HCT116 (cell line): ENCODE measurements at regions not wholly inside any gene's neighbourhood (a gene's known extent, or its start where the extent isn't known, plus 50 kb on each side); places are given as distances from the start of the nearest gene placed in this dataset.
A peak's percentile ranks its signal among the peaks of the same experiment; 100 is the strongest.

Experiments
- ATAC-seq: fragments of 200-7000 bp; cut with Tn5 transposase; 2 replicates; pipeline ENCODE4 v1.9.1; 2020; ENCODE audit warnings: mild to moderate bottlenecking, moderate library complexity
- BruUV-seq: library from RNA; stranded (reverse); fragments of 400-500 nt; replicated peaks from 2 replicates; lab custom pipeline; 2021; lab: Mats Ljungman, UMichigan
- CTCF ChIA-PET: fragments of 300-600 bp; sonication (Branson Sonifier 250); formaldehyde crosslinking; loops from one replicate; lab custom pipeline; 2021; ENCODE audit warnings: antibody characterized with exemption; lab: Charles Lee
- POLR2A ChIA-PET: fragments of 300-600, 350-600 bp; sonication (Branson Sonifier 250); formaldehyde crosslinking; loops from one replicate; lab custom pipeline; 2021; ENCODE audit warnings: antibody characterized with exemption; lab: Charles Lee
- RAD21 ChIA-PET, 2 experiments: fragments of 300-600 bp; sonication (Branson Sonifier 250); formaldehyde crosslinking; loops; one replicate each; lab custom pipeline; 2023; ENCODE audit warnings: low total read pairs in 2 of 2; ENCODE audit not compliant: uncharacterized antibody in 2 of 2, unreplicated experiment in 2 of 2, low non-redundant PET in 1 of 2; lab: Charles Lee
- DNase-seq: peaks from one replicate; pipeline ENCODE4 v3.0.0-alpha.2; 2010; ENCODE audit warnings: low read depth, low spot score
- H2AFZ ChIP-seq: fragments of 200-600 bp; shearing (Covaris generic), sonication (generic); 2 replicates; pipeline ENCODE4 v1.6.1; 2017; ENCODE audit warnings: low read depth, mixed run types, mixed read lengths, antibody characterized with exemption, low read length; ENCODE audit not compliant: poor library complexity, severe bottlenecking
- H3K27ac ChIP-seq: 2 replicates; pipeline ENCODE4 v1.5.1; 2012; ENCODE audit warnings: low read depth, low read length
- H3K27me3 ChIP-seq: fragments of 200-600 bp; sonication (generic); 2 replicates; pipeline ENCODE4 v1.6.1; 2016; ENCODE audit warnings: mixed run types, low read length, mixed read lengths; ENCODE audit not compliant: insufficient read depth
- H3K36me3 ChIP-seq, 2 experiments: fragments of 200-500 bp in 1 of 2; fragments of 200-600 bp in 1 of 2; sonication (Bioruptor generic) in 1 of 2; sonication (generic) in 1 of 2; 2 replicates each; pipeline versions ENCODE4 v1.5.1 to v1.6.1; 2014 to 2016; ENCODE audit warnings: low read length in 2 of 2, inconsistent platforms in 1 of 2, mixed read lengths in 1 of 2, mixed run types in 1 of 2; ENCODE audit not compliant: insufficient read depth in 2 of 2, control insufficient read depth in 1 of 2
- H3K4me1 ChIP-seq, 2 experiments: fragments of 200-600 bp in 1 of 2; sonication (generic) in 1 of 2; 2 replicates each; pipeline versions ENCODE4 v1.5.1 to v1.6.1; 2012 to 2017; ENCODE audit warnings: low read length in 2 of 2, inconsistent platforms in 1 of 2, mild to moderate bottlenecking in 1 of 2, mixed read lengths in 1 of 2, mixed run types in 1 of 2, moderate library complexity in 1 of 2; ENCODE audit not compliant: insufficient read depth in 2 of 2, control insufficient read depth in 1 of 2
- H3K4me2 ChIP-seq: fragments of 200-600 bp; sonication (generic); 2 replicates; pipeline ENCODE4 v1.6.1; 2017; ENCODE audit warnings: mixed run types, low read length, mixed read lengths
- H3K4me3 ChIP-seq, 2 experiments: fragments of 200-600 bp in 1 of 2; sonication (generic) in 1 of 2; replicated peaks in 1 of 2; 2 replicates each; pipeline ENCODE4 v1.5.1; 2011 to 2016; ENCODE audit warnings: low read length in 2 of 2, control low read depth in 1 of 2, low read depth in 1 of 2, mild to moderate bottlenecking in 1 of 2, mixed read lengths in 1 of 2, mixed run types in 1 of 2
- H3K79me2 ChIP-seq: fragments of 200-600 bp; sonication (generic); 2 replicates; pipeline ENCODE4 v1.6.1; 2017; ENCODE audit warnings: mild to moderate bottlenecking, mixed run types, low read length, moderate library complexity, mixed read lengths; ENCODE audit not compliant: insufficient read depth
- H3K9ac ChIP-seq: fragments of 200-600 bp; sonication (generic); 2 replicates; pipeline ENCODE4 v1.6.1; 2016; ENCODE audit warnings: low read length, mixed read lengths
- H3K9me2 ChIP-seq: fragments of 200-600 bp; sonication (generic), shearing (Covaris generic); 2 replicates; pipeline ENCODE4 v1.6.1; 2017; ENCODE audit warnings: mixed run types, mild to moderate bottlenecking, moderate library complexity; ENCODE audit not compliant: insufficient read depth
- H3K9me3 ChIP-seq, 2 experiments: fragments of 200-500 bp in 1 of 2; fragments of 200-600 bp in 1 of 2; sonication (Bioruptor generic) in 1 of 2; sonication (generic) in 1 of 2; 2 replicates each; pipeline ENCODE4 v1.6.1; 2014 to 2017; ENCODE audit warnings: low read length in 2 of 2, mixed read lengths in 2 of 2, inconsistent platforms in 1 of 2, low read depth in 1 of 2, mild to moderate bottlenecking in 1 of 2, mixed run types in 1 of 2, moderate library complexity in 1 of 2; ENCODE audit not compliant: control insufficient read depth in 1 of 2, insufficient read depth in 1 of 2
- H4K20me1 ChIP-seq: fragments of 200-600 bp; sonication (generic), shearing (Covaris generic); 2 replicates; pipeline ENCODE4 v1.6.1; 2017; ENCODE audit warnings: mixed run types, mild to moderate bottlenecking, moderate library complexity; ENCODE audit not compliant: insufficient read depth
- ATF3 ChIP-seq: IDR thresholded peaks from 2 replicates; pipeline ENCODE4 v1.6.1; 2012
- CEBPB ChIP-seq: IDR thresholded peaks from 2 replicates; pipeline ENCODE4 v1.6.1; 2012; ENCODE audit warnings: low read depth
- EGR1 ChIP-seq: IDR thresholded peaks from 2 replicates; pipeline ENCODE4 v1.6.1; 2012; ENCODE audit warnings: low read depth
- EZH2 ChIP-seq: fragments of 200-600 bp; sonication (generic); IDR thresholded peaks from 2 replicates; pipeline ENCODE4 v1.6.1; 2017; ENCODE audit warnings: antibody characterized with exemption, mixed run types
- MAX ChIP-seq: IDR thresholded peaks from 2 replicates; pipeline ENCODE4 v1.6.1; 2012
- POLR2AphosphoS5 ChIP-seq: IDR thresholded peaks from 2 replicates; pipeline ENCODE4 v1.6.1; 2011; ENCODE audit warnings: mild to moderate bottlenecking, low read depth, low read length, moderate library complexity
- RAD21 ChIP-seq: IDR thresholded peaks from 2 replicates; pipeline ENCODE4 v1.6.1; 2012; ENCODE audit warnings: low read depth, mild to moderate bottlenecking
- SP1 ChIP-seq: IDR thresholded peaks from 2 replicates; pipeline ENCODE4 v1.6.1; 2012; ENCODE audit warnings: low read depth
- SRF ChIP-seq: IDR thresholded peaks from 2 replicates; pipeline ENCODE4 v1.6.1; 2012; ENCODE audit warnings: low read depth
- TCF7L2 ChIP-seq: IDR thresholded peaks from 2 replicates; pipeline ENCODE4 v1.7.0; 2011; ENCODE audit warnings: borderline replicate concordance, inconsistent platforms; ENCODE audit not compliant: insufficient read depth, insufficient read length; ENCODE audit errors: extremely low read depth
- ZBTB33 ChIP-seq: IDR thresholded peaks from 2 replicates; pipeline ENCODE4 v1.6.1; 2011; ENCODE audit warnings: mild to moderate bottlenecking, low read length, moderate library complexity; ENCODE audit not compliant: insufficient replicate concordance; ENCODE audit errors: extremely low read depth
- intact Hi-C: fragments of 100-400 bp; cut with micrococcal nuclease; formaldehyde crosslinking; loops from 2 replicates; pipeline ENCODE4 v1.10.0; 2022

- BruUV-seq: no TSS peak
- TF ChIP-seq CEBPB (no peak), RAD21 (no peak), EGR1 (no peak), TCF7L2 (no peak), ZBTB33 (no peak), EZH2 (no peak), ATF3 (no peak), MAX (no peak), SP1 (no peak), POLR2AphosphoS5 (no peak), SRF (no peak)
- no peak overlapping the region for H3K27ac ChIP-seq
- H3K36me3 ChIP-seq: no peaks in the 10 kb centered on the region
- no peaks in the 10 kb centered on the region for H3K9me2 ChIP-seq
- H3K9ac ChIP-seq: no peak overlapping the region
- intact Hi-C loops: no loop called here
- no peaks in the 10 kb centered on the region for H4K20me1 ChIP-seq
- DNase-seq (no peak), ATAC-seq (peak; percentile 86)
- peak overlapping the region; percentile 43 for H3K4me2 ChIP-seq
- H3K9me3 ChIP-seq: no peaks in the 10 kb centered on the region
- ChIA-PET RAD21 (no interaction called here), POLR2A (no interaction called here), CTCF (no interaction called here)
- H3K4me1 ChIP-seq: peaks cover 0 to 9% of the 10 kb centered on the region in 2 experiments; a peak in 1 of 4 replicates
- H2AFZ ChIP-seq: peak overlapping the region; percentile 25
- H3K27me3 ChIP-seq: no peaks in the 10 kb centered on the region
- H3K79me2 ChIP-seq: no peaks in the 10 kb centered on the region
- H3K4me3 ChIP-seq: no peak overlapping the region
Observed at GRCh38 chr13:97627566-97627965, 193.6 kb downstream of the RAP2A start.
